ENCODE measurements at regions not wholly inside any gene's neighbourhood (a gene's known extent, or its start where the extent isn't known, plus 50 kb on each side); places are given as distances from the start of the nearest gene placed in this dataset.

DNA sequence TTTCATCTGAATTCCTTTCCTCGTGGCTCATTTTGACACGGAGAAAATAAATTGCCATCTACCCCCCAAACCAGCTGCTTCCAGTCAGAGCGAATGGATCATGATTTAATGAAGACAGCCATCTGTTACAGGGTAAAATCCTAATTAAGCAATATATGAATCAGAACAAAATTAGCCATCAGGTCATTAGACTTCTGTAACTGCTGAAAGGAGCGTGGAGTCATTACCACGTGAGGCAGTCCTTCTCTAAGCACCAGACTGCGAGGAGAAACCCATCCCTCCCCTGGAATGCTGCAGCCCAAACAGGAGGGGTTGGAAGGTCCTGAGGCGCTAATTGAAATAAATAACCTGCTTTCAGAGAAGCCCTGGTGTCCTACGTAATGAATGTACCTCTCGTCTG, 51.1 kb upstream of the TCL1A start:
- TF ChIP-seq, protein P1, sequence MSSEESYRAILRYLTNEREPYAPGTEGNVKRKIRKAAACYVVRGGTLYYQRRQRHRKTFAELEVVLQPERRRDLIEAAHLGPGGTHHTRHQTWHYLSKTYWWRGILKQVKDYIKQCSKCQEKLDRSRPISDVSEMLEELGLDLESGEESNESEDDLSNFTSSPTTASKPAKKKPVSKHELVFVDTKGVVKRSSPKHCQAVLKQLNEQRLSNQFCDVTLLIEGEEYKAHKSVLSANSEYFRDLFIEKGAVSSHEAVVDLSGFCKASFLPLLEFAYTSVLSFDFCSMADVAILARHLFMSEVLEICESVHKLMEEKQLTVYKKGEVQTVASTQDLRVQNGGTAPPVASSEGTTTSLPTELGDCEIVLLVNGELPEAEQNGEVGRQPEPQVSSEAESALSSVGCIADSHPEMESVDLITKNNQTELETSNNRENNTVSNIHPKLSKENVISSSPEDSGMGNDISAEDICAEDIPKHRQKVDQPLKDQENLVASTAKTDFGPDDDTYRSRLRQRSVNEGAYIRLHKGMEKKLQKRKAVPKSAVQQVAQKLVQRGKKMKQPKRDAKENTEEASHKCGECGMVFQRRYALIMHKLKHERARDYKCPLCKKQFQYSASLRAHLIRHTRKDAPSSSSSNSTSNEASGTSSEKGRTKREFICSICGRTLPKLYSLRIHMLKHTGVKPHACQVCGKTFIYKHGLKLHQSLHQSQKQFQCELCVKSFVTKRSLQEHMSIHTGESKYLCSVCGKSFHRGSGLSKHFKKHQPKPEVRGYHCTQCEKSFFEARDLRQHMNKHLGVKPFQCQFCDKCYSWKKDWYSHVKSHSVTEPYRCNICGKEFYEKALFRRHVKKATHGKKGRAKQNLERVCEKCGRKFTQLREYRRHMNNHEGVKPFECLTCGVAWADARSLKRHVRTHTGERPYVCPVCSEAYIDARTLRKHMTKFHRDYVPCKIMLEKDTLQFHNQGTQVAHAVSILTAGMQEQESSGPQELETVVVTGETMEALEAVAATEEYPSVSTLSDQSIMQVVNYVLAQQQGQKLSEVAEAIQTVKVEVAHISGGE (tag by site-specific recombination; conservative IDR thresholded peaks at IDR 0.05; ENCODE audit: low read depth) = no peak
- TF ChIP-seq, protein P2, sequence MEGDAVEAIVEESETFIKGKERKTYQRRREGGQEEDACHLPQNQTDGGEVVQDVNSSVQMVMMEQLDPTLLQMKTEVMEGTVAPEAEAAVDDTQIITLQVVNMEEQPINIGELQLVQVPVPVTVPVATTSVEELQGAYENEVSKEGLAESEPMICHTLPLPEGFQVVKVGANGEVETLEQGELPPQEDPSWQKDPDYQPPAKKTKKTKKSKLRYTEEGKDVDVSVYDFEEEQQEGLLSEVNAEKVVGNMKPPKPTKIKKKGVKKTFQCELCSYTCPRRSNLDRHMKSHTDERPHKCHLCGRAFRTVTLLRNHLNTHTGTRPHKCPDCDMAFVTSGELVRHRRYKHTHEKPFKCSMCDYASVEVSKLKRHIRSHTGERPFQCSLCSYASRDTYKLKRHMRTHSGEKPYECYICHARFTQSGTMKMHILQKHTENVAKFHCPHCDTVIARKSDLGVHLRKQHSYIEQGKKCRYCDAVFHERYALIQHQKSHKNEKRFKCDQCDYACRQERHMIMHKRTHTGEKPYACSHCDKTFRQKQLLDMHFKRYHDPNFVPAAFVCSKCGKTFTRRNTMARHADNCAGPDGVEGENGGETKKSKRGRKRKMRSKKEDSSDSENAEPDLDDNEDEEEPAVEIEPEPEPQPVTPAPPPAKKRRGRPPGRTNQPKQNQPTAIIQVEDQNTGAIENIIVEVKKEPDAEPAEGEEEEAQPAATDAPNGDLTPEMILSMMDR (tag by site-specific recombination; IDR thresholded peaks at IDR 0.05) = no peak
- TF ChIP-seq ZNF324 (tag by site-specific recombination; IDR thresholded peaks at IDR 0.05) (no peak), BCL11A (tag by site-specific recombination; IDR thresholded peaks at IDR 0.05; ENCODE audit: low read depth) (no peak), ZNF776 (tag by site-specific recombination; IDR thresholded peaks at IDR 0.05; ENCODE audit: borderline replicate concordance) (no peak), ZNF501 (tag by site-specific recombination; IDR thresholded peaks at IDR 0.05) (no peak), GLI2 (tag by site-specific recombination; IDR thresholded peaks at IDR 0.05; ENCODE audit: borderline replicate concordance, low read depth) (no peak), ZBTB21 (tag by site-specific recombination; IDR thresholded peaks at IDR 0.05) (no peak), ZNF239 (tag by site-specific recombination; IDR thresholded peaks at IDR 0.05) (no peak), ZFHX2 (tag by site-specific recombination; conservative IDR thresholded peaks at IDR 0.05) (no peak)
- TF ChIP-seq, protein P3, sequence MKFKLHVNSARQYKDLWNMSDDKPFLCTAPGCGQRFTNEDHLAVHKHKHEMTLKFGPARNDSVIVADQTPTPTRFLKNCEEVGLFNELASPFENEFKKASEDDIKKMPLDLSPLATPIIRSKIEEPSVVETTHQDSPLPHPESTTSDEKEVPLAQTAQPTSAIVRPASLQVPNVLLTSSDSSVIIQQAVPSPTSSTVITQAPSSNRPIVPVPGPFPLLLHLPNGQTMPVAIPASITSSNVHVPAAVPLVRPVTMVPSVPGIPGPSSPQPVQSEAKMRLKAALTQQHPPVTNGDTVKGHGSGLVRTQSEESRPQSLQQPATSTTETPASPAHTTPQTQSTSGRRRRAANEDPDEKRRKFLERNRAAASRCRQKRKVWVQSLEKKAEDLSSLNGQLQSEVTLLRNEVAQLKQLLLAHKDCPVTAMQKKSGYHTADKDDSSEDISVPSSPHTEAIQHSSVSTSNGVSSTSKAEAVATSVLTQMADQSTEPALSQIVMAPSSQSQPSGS (tag by site-specific recombination; IDR thresholded peaks at IDR 0.05; ENCODE audit: low read depth) = no peak
